GM21360 (cell line): ENCODE measurements at regions not wholly inside any gene's neighbourhood (a gene's known extent, or its start where the extent isn't known, plus 50 kb on each side); places are given as distances from the start of the nearest gene placed in this dataset.
"Not testable (repeated sequence)": the region's sequence is repeated elsewhere in the genome, so short reads cannot be mapped to it uniquely, and the experiment has no call there.

Source experiments
- ATAC-seq: cut with Tn5 transposase; IDR thresholded peaks from one replicate; pipeline ENCODE4 v1.9.1; 2021; ENCODE audit warnings: mild to moderate bottlenecking, moderate library complexity; ENCODE audit not compliant: unreplicated experiment

DNA sequence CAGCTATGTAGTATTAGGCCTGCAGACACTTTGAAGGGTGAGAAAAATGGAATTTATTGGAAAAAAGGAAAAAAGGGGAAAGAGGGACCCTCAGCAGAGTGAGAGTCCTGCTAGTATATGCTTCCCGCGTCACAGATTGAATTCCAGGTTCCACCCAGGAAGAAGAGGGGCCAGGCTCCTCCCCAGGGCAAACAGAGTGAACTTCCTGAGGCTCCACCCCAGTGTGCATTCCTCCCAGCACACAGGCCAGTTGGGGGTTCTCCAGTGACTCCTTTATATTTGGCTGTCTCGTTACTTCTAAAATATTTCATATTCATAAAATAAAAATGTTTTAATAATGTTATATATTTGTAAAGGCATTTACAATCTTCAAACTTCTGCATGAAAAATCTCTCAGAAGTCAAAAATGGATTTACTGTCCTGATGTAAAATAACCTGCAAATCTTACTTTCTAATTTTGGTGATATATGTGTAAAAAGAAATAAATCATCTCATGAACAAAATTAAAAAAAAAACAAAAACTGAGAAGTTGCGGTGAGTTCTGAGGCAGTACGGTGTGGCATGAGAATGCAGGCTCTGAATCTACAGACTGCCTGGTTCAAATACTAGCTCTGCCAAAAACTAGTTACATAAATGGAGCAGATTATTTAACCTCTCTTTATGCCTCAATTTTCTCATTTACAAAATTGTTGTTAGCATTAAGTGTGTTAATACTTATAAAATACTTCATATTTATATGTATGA is 175.8 kb upstream of the P2RY1 start:
- no peak for ATAC-seq

DNA sequence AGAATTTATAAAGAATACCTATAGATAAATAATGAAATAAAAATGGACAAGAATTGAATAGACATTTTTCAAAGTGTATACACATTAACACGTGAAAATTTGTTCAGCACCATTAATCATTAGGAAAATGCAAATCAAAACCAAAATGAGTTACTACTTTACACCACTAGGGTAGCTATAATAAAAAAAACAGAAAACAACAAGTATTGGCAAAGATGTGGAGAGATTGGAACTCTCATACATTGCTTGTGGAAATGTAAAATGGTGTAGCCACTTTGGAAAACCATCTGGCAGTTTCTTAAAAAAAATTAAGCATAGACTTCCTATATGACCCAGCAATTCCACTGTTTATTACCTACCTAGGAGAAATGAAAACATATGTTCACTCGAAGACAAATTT is 172.8 kb upstream of the P2RY1 start:
- ATAC-seq = no peak

DNA sequence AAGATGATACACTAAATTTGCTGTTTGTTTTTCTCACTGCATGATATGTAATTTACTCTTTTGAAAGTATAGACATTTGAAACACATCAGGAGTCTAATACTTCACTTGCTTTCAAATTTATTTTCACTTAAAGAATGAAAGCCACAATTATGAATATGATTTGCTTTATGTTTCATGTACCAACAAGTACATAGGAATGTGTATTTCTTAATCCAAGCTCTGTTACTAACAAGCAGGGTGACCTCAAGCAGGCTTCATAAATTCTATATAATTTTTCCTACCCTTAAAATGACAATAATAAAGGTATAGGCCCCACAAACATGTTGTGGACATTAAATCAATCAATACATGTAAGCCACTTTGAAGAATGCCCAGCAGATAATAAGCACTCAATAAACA is 170.2 kb upstream of the P2RY1 start:
- no peak for ATAC-seq

DNA sequence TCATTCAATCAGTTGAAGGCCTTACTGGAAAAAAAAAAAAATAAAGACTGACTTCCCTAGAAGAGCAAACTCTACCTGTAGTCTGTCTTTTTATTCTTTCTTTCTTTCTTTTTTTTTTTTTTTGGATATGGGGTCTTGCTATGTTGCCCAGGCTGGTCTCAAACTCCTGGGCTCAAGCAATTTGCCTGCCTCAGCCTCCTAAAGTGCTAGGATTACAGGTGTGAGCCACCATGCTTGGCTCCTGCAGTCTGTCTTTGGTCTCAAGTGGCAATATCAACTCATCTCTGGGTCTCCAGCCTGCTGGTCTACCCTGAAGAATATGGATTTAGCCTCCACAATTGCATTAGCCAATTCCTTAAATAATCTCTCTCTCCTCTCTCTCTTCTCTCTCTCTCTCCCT is 167.7 kb upstream of the P2RY1 start:
- ATAC-seq = no peak

DNA sequence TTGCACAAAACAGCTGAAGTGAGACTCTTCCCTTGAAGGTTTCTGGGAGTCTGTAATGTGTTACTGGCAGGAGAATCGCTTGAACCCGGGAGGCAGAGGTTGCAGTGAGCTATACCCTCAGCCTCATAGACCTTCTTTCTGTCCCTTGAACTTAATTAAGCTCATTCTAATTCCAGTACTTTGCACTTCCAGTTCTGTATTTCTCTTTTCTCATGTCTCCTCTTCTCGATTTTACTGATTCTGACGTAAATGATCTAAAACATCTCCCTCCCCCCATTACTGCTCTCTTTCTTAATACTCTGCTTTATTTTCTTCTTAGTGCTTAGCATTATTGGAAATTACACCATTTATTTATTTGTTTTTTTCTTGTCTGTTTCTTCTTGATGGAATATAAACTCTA is 165.4 kb upstream of the P2RY1 start:
- ATAC-seq = no peak

DNA sequence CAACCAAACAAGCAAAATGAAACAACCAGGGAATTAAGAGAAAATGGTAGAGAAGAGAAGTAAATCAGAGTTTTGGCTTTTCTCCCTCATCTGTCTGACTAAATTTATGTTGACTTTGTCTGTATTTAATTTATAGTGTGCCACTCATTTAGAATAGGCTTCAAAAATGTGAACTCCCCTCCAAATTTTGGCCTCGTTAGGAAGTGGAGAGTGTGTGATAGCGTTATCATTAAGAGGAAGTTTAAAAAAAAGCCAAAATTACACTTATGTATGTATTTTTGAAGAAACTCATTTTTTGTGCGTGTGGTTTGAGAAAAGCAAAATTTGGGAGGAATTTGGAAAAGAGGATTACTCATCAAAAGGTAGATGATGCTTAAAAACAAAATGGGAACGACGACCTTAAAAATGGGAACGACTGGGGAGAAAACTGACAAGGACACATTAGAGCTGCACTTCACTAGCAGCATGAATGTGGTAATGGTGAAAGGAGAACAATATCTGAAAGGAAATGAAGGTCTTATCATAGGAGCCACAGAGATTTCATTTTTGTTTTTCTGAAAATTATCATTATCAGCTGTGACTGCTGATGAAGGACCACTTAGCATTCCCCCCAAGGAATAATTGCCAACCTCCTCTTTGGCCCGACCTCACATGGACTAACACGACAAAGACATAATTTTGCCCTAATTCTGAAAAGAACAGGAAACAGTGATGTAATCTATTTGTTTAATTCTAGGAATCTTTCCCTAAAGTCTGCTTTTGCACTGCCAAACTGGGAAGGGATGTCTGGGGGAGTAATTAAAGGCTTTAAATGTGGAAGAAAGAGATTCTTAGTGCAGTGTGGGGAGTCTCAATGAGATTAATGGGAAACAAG is 163.2 kb upstream of the P2RY1 start:
- ATAC-seq = no peak

DNA sequence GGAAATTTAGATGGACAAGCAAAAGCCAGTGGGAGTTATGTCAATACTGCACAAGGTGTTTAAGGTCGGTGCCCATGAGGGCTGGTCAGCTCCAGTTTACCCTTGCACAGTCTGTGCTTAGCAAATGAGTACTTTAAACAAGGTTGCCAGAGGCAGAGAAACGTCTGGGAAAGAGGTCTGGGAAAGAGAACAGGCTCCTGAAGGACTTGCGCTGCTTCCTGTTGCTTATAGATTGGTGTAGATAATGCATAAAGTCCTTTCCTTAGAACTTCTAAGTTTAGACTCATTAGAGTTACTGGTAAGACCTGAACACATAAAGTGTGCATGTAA is 162.6 kb upstream of the P2RY1 start:
- ATAC-seq = no peak

DNA sequence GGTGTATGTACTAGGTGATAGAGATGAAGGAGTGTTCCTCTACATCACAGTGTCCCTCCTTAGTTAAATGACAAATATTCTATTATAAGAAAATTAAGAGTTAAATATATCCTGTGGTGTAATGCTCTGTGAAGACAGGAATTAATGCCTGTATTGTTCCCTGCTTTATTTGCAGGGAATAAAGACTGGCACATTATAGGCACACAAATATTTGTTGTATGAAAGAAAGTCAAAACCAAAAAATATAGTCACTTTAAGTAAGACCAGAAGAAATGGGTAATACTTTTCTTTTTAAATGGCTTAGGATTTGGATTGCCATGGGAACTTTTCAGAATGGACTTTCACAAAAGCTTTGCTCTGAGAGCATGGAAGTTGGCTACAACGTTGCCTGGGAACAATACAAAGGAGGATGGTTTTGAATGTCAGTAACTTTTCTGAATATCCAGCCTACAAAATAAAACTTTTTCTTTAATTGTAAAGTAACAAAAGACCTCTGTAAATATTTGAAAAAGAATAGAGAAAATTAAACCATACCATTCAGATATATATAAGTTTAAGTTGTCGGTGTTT is 158.0 kb upstream of the P2RY1 start:
- ATAC-seq = no peak

DNA sequence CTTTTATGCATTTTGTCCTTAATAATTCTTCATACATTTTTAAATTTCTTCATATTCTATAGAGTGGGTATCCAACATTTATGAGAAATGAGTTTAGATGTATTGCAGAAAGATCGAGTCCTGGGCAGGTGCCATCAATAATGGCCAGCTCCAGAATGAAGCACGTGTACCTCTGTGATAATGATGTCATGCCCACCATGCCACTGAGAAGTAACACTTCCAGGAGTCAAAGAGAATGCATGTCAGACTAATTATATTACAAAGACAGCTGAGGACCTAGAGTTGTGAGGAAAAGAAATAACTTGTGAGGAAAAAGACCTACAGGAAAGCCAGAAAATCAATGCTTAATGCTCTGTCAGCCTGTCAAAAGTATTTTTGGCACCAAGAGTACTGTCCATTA is 157.4 kb upstream of the P2RY1 start:
- no peak for ATAC-seq

DNA sequence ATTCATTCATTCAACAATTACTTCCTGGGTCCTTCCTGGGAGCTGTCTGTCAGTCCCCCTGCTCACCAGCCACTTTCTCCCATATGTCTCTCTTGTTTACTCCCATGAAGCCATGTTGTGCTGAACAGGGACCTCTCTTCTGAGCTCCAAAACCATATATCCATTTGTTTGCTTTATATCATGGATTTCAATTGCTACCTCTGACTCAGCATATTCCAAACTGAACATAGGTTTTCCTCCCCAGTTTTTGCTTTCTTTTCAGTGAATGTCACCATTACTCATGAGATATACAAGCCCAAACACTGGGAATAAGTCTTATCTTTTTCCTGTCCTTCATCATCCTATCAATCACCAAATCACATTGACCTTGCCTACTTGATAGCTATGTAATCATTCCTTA is 152.5 kb upstream of the P2RY1 start:
- no peak for ATAC-seq

DNA sequence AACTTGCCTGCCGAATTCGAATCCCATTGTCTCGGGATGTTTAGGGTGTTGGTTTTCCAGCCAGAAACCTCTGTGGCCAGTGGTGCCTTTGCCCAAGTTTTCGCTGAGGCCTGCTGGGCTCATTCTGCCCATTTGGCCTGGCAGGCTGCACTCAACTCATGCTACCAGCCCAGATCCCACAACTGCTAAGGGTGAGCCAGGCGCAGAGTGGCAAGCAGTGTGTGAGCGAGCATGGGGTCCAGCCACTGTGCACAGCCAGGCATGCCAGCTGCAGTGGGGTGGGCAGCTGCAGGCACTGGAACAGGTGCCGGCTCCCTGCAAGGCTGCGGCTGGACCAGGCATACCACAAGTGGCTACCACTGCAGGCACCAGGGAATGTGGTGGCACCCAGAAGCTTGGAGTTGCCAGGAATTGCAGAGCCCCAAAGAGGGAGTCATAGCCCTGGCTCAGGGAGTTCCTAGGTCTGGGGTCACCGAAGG is 151.4 kb upstream of the P2RY1 start:
- ATAC-seq = no peak

DNA sequence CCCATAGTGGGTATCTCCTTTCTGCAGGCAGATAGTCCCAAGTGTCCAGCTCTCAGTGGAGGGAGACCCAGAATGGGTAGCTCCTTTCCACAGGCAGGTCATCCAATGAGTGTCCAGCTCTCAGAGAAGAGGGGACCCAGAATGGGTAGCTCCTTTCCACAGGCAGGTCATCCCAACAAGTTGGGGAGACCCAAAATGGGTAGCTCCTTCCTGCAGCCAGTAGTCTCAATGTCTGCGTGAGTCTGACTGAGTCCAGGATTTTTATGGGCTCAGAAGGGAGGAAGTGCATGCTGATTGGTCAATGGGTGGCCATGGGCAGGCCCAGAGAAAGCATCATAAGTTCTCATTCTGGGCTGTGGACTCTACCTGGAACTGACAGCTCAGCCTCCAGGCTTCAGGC is 150.7 kb upstream of the P2RY1 start:
- no peak for ATAC-seq

DNA sequence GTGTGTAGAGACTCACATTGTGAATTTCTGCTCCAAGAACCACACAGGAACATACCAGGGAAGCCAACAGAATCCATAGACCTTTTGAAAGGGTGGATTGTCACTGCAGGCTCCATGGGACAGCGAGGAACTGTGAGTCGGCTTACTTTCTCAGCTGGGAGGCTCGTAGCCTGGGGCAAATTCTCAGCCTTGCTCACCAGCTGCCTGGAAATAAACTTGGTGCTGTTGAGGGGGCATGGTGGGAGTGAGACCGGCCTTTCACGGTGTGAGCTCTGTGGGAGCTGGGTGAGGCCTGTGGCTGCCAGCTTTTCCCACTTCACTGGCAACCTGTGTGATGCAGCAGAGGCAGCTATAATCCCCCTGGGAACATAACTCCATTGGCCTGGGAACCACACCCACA is 146.6 kb upstream of the P2RY1 start:
- no peak for ATAC-seq

DNA sequence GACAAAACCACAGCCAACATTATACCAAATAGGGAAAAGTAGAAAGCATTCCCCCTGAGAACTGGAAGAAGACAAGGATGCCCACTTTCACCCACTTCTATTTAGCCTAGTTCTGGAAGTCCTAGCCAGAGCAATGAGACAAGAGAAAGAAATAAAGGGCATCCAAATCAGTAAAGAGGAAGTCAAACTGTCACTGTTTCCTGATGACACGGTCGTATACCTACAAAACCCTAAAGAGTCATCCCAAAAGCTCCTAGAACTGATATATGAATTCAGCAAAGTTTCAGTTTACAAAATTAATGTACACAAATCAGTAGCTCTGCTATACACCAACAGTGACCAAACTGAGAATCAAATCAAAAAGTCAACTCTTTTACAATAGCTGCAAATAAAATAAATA is 142.6 kb upstream of the P2RY1 start:
- ATAC-seq = not testable (repeated sequence)

DNA sequence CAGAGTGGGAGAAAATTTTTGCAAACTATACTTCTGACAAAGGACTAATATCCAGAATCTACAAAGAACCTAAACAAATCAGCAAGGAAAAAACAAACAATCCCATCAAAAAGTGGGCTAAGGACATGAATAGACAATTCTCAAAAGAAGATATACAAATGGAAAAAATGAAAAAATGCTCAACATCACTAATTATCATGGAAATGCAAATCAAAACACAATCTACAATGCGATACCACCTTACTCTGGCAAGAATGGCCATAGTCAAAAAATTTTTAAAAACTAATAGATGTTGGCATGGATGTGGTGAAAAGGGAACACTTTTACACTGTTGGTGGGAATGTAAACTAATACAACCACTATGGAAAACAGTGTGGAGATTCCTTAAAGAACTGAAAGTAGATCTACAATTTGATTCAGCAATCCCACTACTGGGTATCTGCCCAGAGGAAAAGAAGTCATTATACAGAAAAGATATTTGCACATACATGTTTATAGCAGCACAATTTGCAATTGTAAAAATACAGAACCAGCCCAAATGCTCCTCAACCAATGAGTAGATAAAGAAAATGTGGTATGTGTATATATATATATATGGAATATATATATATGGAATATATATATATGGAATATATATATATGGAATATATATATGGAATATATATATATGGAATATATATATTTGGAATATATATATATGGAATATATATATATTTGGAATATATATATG is 141.2 kb upstream of the P2RY1 start:
- ATAC-seq = not testable (repeated sequence)

DNA sequence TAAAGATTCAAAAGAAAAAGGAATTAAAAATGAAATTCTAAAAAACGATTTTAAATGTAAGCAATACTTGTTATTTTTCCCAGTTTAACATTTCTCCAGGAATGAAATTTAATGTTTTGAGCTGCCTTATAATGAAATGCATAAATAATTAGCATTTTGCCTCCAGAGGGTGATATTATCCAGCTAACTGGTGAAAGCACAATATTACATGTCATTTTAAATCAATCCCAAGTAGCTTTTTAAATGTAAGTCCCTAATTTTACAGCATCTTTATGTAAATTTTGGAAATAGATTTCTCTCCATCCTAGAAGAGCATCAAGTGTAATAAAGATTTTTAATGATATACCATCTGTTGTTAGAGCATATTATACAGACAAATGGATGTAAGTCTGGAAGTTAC is 139.1 kb upstream of the P2RY1 start:
- no peak for ATAC-seq

DNA sequence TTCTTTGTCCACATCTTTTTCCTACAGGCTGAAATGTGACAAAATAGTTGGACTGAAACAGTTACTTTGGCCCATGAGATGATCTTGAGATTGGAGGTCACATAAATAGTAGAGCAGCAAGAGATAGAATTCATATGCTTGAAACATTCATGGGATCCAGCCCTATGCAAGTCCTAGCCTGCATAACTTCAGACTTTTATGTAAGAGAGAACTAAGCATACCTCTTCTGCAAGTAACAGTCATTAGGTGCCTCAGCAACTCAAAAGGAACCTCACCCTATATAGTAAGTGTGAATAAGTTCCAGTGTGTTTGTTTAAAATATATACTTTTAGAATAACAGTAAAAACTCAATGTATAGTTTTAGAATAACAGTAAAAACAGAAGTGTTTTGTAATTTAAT is 138.0 kb upstream of the P2RY1 start:
- ATAC-seq = no peak

DNA sequence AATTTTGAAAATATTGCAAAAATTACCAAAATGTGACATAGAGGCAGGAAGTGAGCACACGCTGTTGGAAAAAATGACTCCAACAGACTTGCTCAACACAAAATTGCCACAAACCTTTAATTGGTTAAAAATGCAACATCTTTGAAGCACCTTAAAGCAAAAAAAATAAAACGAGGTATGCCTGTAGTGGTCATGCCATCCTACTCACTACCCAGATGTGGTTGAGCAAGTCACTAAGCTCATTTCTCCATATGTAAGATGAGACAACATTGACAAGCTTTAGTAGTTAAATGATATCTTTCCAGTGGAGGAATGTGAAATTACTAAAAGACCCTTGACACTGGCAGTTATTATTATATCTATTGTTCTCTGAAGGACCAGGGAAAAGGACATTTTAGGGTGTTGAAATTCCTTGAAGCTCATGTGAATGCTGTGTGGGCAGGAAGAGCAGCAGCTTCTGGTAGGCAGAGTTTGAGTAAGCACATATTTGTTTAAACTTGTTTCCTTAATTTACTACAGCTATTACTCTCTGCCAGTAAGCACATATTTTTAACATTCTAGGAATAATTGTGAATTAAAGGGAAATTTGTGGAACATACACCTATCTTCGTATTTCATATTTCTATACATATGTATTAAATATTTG is 131.6 kb upstream of the P2RY1 start:
- no peak for ATAC-seq

DNA sequence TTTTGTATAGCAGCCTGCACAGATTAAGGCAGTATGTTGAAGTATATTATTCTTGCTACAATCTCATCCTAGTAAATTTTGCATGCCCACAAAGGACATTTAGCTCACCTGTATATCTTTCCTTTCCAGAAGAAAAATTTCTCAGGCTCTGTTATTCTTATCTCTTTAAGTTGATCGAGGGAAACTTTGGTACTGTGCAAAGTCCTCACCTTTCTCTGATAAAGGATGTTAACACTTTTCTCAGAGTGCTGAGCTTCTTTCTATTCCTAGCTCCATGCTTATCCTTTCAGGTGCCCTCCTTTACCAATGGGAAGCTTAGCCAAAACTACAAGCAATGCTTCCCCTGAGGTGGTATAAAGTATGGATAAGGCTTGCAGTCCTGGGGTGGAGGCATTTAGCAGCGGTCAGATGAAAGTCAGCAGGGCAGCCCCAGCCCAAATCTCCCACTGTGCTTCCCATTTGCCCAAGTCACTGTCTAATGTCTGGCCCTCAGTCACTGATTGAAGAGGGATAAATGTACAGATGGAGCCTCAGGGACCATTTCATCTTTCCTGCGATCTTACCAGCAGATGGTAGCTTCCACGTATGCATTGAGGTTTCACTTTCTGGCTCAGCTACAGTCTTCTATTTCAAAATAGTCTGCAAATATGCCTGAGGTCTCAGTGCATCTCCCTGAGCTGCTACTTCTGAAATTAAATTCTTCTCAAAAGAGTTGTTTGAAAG is 127.8 kb upstream of the P2RY1 start:
- ATAC-seq = no peak

DNA sequence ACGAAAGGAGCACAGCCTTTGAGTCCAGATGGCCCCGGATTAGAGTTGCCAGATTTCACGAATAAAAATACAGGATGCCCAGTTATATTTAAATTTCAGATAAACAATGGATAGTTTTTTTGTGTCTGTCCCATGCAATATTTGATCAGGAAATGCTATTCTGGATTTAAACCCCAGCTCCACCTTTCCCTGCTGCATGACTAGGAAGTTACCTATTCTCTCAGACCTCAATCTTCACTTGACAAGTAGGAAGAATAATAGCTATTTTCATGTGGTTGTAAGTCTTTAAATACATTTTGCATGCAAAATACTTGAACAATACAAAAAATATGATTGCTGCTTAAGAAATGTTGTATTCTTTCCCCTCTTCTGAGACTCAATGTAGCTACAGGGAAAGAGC is 125.3 kb upstream of the P2RY1 start:
- no peak for ATAC-seq
